ENCODE measurements at regions not wholly inside any gene's neighbourhood (a gene's known extent, or its start where the extent isn't known, plus 50 kb on each side); places are given as distances from the start of the nearest gene placed in this dataset.

DNA sequence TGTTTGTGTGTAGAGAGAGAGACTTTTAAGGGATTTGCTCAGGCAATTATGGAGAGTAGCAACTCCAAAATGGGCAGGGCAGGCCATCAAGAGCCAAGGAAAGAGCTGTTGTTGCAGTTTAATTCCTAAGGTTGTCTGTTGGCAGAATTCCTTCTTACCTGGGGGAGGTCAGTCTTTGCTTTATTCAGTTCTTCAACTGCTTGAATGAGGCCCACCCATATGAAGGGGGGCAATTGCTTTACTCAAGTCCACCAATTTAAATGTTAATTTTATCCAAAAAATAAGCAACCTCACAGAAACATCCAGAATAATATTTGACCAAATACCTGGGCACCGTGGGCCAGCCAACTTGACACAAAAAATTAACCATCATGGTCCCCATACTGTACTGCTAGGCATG lies 137.7 kb upstream of the KLHL25 start:
- H3K27me3 ChIP-seq (ENCODE audit: insufficient read depth, low read length, poor library complexity, severe bottlenecking), result no peaks in the 10 kb centered on the region
- H3K36me3 ChIP-seq (ENCODE audit: insufficient read depth, low read length), result no peaks in the 10 kb centered on the region
- no peak overlapping the region for H3K9ac ChIP-seq (ENCODE audit: low read depth, low read length, poor library complexity, severe bottlenecking)
- no peaks in the 10 kb centered on the region for H3K4me1 ChIP-seq (ENCODE audit: insufficient read depth, low read length, poor library complexity, severe bottlenecking)
- TF ChIP-seq, protein P1, sequence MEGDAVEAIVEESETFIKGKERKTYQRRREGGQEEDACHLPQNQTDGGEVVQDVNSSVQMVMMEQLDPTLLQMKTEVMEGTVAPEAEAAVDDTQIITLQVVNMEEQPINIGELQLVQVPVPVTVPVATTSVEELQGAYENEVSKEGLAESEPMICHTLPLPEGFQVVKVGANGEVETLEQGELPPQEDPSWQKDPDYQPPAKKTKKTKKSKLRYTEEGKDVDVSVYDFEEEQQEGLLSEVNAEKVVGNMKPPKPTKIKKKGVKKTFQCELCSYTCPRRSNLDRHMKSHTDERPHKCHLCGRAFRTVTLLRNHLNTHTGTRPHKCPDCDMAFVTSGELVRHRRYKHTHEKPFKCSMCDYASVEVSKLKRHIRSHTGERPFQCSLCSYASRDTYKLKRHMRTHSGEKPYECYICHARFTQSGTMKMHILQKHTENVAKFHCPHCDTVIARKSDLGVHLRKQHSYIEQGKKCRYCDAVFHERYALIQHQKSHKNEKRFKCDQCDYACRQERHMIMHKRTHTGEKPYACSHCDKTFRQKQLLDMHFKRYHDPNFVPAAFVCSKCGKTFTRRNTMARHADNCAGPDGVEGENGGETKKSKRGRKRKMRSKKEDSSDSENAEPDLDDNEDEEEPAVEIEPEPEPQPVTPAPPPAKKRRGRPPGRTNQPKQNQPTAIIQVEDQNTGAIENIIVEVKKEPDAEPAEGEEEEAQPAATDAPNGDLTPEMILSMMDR (conservative IDR thresholded peaks at IDR 0.05; ENCODE audit: low read length), result no peak
- TF ChIP-seq EZH2phosphoT487 (IDR thresholded peaks at IDR 0.05; ENCODE audit: borderline replicate concordance), result no peak
- no peaks in the 10 kb centered on the region for H3K79me2 ChIP-seq (ENCODE audit: insufficient read depth, low read length)
- H3F3A ChIP-seq (ENCODE audit: low read depth), result no peaks in the 10 kb centered on the region
- H4K20me1 ChIP-seq (ENCODE audit: insufficient read depth, low read length, poor library complexity, severe bottlenecking), result no peaks in the 10 kb centered on the region
- H3K4me2 ChIP-seq (ENCODE audit: low read depth, low read length, poor library complexity, severe bottlenecking), result no peak overlapping the region
- H3K4me3 ChIP-seq (ENCODE audit: low read length, poor library complexity, severe bottlenecking), result no peak overlapping the region
- H2AFZ ChIP-seq (ENCODE audit: low read length), result no peak overlapping the region
- H3K9me3 ChIP-seq (ENCODE audit: insufficient read depth, low read depth, low read length), result no peaks in the 10 kb centered on the region
- no peaks in the 10 kb centered on the region for H3K9me2 ChIP-seq (replicated peaks; ENCODE audit: low read depth, low read length)

DNA sequence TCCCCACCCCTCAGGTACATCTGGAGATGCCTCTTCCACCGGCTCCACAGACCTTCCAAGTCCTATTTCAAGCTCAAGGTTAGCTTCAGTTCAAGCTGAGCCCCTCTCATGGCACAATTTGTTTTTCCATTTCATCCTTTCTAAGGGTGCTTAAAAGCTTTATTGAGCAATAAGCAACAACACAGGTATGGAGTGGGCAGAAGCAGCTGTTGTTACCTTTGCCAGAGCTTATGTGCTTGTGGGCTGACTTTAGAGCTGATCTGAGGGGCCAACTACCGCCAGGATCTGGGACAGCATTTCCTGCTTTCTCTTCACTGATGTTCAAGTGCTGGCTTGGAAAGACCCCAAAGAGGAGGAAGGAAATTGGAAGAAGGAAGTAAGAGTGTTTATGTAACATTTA lies 140.0 kb upstream of the KLHL25 start:
- TF ChIP-seq, protein P1 (conservative IDR thresholded peaks at IDR 0.05; ENCODE audit: low read length), result no peak
- no peak for TF ChIP-seq EZH2phosphoT487 (IDR thresholded peaks at IDR 0.05; ENCODE audit: borderline replicate concordance)
- Histone ChIP-seq H3K9me3 (ENCODE audit: insufficient read depth, low read depth, low read length) (no peaks in the 10 kb centered on the region), H3K27me3 (ENCODE audit: insufficient read depth, low read length, poor library complexity, severe bottlenecking) (no peaks in the 10 kb centered on the region), H3K4me3 (ENCODE audit: low read length, poor library complexity, severe bottlenecking) (no peak overlapping the region), H3K4me2 (ENCODE audit: low read depth, low read length, poor library complexity, severe bottlenecking) (no peak overlapping the region), H3K9ac (ENCODE audit: low read depth, low read length, poor library complexity, severe bottlenecking) (no peak overlapping the region), H3F3A (ENCODE audit: low read depth) (no peaks in the 10 kb centered on the region), H4K20me1 (ENCODE audit: insufficient read depth, low read length, poor library complexity, severe bottlenecking) (no peaks in the 10 kb centered on the region), H3K4me1 (ENCODE audit: insufficient read depth, low read length, poor library complexity, severe bottlenecking) (no peaks in the 10 kb centered on the region), H3K79me2 (ENCODE audit: insufficient read depth, low read length) (no peaks in the 10 kb centered on the region), H3K36me3 (ENCODE audit: insufficient read depth, low read length) (no peaks in the 10 kb centered on the region), H3K9me2 (replicated peaks; ENCODE audit: low read depth, low read length) (no peaks in the 10 kb centered on the region), H2AFZ (ENCODE audit: low read length) (no peak overlapping the region)

DNA sequence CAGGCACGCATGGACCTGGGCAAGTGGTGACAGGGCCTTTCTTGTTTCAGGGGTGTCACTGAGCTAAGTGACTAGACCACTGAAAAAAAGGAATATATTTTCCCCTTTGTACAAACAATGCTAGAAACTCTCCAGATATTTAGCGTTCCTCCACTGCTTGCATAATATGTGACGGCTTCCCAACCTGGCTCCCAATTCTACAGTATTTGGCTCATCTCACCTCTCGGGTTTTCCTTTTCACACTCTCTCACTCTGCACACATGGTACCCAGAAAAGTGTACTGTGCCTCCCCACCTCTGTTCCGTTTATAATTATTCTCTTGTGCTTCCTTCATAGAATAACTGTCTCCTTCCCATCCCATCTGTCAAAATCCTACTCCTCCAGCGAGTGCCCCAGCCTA lies 140.5 kb upstream of the KLHL25 start:
- H3K9ac ChIP-seq (ENCODE audit: low read depth, low read length, poor library complexity, severe bottlenecking), result no peak overlapping the region
- H3K36me3 ChIP-seq (ENCODE audit: insufficient read depth, low read length), result no peaks in the 10 kb centered on the region
- no peak overlapping the region for H3K4me2 ChIP-seq (ENCODE audit: low read depth, low read length, poor library complexity, severe bottlenecking)
- no peaks in the 10 kb centered on the region for H3K9me3 ChIP-seq (ENCODE audit: insufficient read depth, low read depth, low read length)
- H2AFZ ChIP-seq (ENCODE audit: low read length), result no peak overlapping the region
- no peak overlapping the region for H3K4me3 ChIP-seq (ENCODE audit: low read length, poor library complexity, severe bottlenecking)
- no peaks in the 10 kb centered on the region for H3F3A ChIP-seq (ENCODE audit: low read depth)
- H3K9me2 ChIP-seq (replicated peaks; ENCODE audit: low read depth, low read length), result no peaks in the 10 kb centered on the region
- no peaks in the 10 kb centered on the region for H3K27me3 ChIP-seq (ENCODE audit: insufficient read depth, low read length, poor library complexity, severe bottlenecking)
- no peaks in the 10 kb centered on the region for H3K79me2 ChIP-seq (ENCODE audit: insufficient read depth, low read length)
- TF ChIP-seq EZH2phosphoT487 (IDR thresholded peaks at IDR 0.05; ENCODE audit: borderline replicate concordance), result no peak
- TF ChIP-seq, protein P1 (conservative IDR thresholded peaks at IDR 0.05; ENCODE audit: low read length), result no peak
- H4K20me1 ChIP-seq (ENCODE audit: insufficient read depth, low read length, poor library complexity, severe bottlenecking), result no peaks in the 10 kb centered on the region
- H3K4me1 ChIP-seq (ENCODE audit: insufficient read depth, low read length, poor library complexity, severe bottlenecking), result no peaks in the 10 kb centered on the region

Data from Loucy (cell line).